Mesodermal cell (in vitro differentiated cells): ENCODE measurements at regions not wholly inside any gene's neighbourhood (a gene's known extent, or its start where the extent isn't known, plus 50 kb on each side); places are given as distances from the start of the nearest gene placed in this dataset.
A peak's percentile ranks its signal among the peaks of the same experiment; 100 is the strongest.

ENCODE experiments used
- H3K27ac ChIP-seq: 2 replicates; pipeline ENCODE4 v1.7.0; 2013; ENCODE audit warnings: mild to moderate bottlenecking, low read depth, low read length, moderate library complexity; ENCODE audit not compliant: severe bottlenecking
- H3K36me3 ChIP-seq: 2 replicates; pipeline ENCODE4 v1.7.1; 2013; ENCODE audit warnings: mild to moderate bottlenecking, low read length, moderate library complexity; ENCODE audit not compliant: control insufficient read depth, insufficient read depth
- H3K4me1 ChIP-seq: one replicate; pipeline ENCODE4 v1.7.1; 2013; ENCODE audit warnings: mild to moderate bottlenecking, low read length; ENCODE audit not compliant: insufficient read depth, control insufficient read depth, poor library complexity, severe bottlenecking
- H3K4me3 ChIP-seq: 2 replicates; pipeline ENCODE4 v1.7.0; 2013; ENCODE audit warnings: low read length, control low read depth, mild to moderate bottlenecking; ENCODE audit not compliant: insufficient read depth, poor library complexity, severe bottlenecking; ENCODE audit errors: extremely low read depth
- H3K9me3 ChIP-seq: 2 replicates; pipeline ENCODE4 v1.7.1; 2013; ENCODE audit warnings: mild to moderate bottlenecking, low read length, moderate library complexity; ENCODE audit not compliant: control insufficient read depth
- WGBS, 2 experiments: methylation state at CpG; one replicate each; pipeline ENCODE4 v1.1.5; 2013; ENCODE audit warnings: missing lambda C conversion rate in 2 of 2; ENCODE audit not compliant: insufficient coverage in 2 of 2; 5-methylcytosine and 5-hydroxymethylcytosine counted together

GRCh38 chr2:121993682-121994081 lies 238.2 kb downstream of the TSN start:
- WGBS, 2 experiments, result 88 to 95% methylated on average over 3 to 4 of the region's 5 CpGs

DNA sequence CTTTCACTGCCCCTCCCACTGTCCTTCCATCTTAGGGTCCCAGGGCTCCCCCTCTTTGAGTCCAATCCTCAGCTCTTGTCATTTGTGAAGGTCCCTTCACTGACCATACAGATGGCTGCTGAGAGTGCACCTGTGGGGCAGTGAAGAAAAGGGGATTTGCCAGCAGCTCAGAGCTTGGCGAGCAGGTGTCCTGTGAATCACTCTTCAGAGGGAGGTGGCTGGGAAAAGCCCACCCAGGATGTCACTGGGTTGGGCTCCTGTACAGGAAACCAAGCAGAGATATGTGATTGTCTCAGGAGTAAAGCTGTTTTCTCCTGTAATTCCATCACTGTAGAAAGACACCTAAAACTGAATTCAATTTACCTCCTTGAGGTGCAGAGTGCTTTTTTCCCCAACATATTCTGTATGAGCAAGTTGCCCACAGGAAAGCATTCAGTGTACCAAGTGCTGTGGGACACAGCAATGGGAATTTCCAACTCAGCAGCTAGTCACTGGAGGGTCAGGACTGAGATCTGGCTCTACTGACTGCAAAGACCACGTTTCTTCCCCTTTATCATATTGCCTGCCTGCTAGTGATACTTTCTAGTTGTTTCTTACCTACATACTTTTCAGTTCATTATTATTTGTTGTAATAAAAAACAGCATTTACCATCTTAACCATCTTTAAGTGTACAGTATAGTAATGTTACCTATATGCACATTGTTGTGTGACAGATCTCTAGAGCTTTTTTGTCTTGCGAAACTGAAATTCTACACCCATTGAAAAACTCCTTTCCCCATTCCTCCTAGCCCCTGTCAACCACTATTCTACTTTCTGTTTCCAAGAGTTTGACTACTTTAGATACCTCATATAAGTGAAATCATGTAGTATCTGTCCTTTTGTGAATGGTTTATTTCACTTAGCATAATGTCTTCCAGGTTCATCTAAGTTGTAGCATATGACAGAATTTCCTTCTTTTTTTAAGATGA lies 239.1 kb downstream of the TSN start:
- H3K27ac ChIP-seq, result no peak overlapping the region
- H3K4me1 ChIP-seq, result peaks cover 3% of the 10 kb centered on the region
- no peaks in the 10 kb centered on the region for H3K9me3 ChIP-seq
- 100% methylated on average over 1 of the region's 3 CpGs; no CpG with 5 or more reads in 1 of the 2 experiments for WGBS, 2 experiments
- H3K36me3 ChIP-seq, result no peaks in the 10 kb centered on the region
- no peak overlapping the region for H3K4me3 ChIP-seq

More at GRCh38 chr2:121993682-121994081, 238.2 kb downstream of the TSN start:
- Histone ChIP-seq H3K27ac (no peak overlapping the region), H3K4me1 (no peaks in the 10 kb centered on the region), H3K36me3 (no peaks in the 10 kb centered on the region), H3K4me3 (no peak overlapping the region), H3K9me3 (peaks cover 3% of the 10 kb centered on the region)

- WGBS, 2 experiments, result 98 to 100% methylated on average over 1 to 4 of the region's 4 CpGs
- H3K4me3 ChIP-seq, result no peak overlapping the region
- H3K9me3 ChIP-seq, result no peaks in the 10 kb centered on the region
- no peaks in the 10 kb centered on the region for H3K36me3 ChIP-seq
- H3K27ac ChIP-seq, result no peak overlapping the region
- H3K4me1 ChIP-seq, result peaks cover 4% of the 10 kb centered on the region
These were observed 243.3 kb downstream of the TSN start for GRCh38 chr2:121998751-121999150.

GRCh38 chr2:121999264-121999663 lies 243.8 kb downstream of the TSN start:
- WGBS, 2 experiments, result 84 to 91% methylated on average over 5 to 6 of the region's 6 CpGs
- Histone ChIP-seq H3K9me3 (no peaks in the 10 kb centered on the region), H3K4me3 (no peak overlapping the region), H3K36me3 (no peaks in the 10 kb centered on the region), H3K27ac (no peak overlapping the region), H3K4me1 (peaks cover 4% of the 10 kb centered on the region)

- H3K36me3 ChIP-seq, result no peaks in the 10 kb centered on the region
- H3K4me3 ChIP-seq, result no peak overlapping the region
- 92 to 94% methylated on average over 20 to 21 of the region's 21 CpGs for WGBS, 2 experiments
- no peaks in the 10 kb centered on the region for H3K9me3 ChIP-seq
- peaks cover 4% of the 10 kb centered on the region for H3K4me1 ChIP-seq
- H3K27ac ChIP-seq, result no peak overlapping the region
These were observed 245.3 kb downstream of the TSN start for GRCh38 chr2:122000556-122001340.

DNA sequence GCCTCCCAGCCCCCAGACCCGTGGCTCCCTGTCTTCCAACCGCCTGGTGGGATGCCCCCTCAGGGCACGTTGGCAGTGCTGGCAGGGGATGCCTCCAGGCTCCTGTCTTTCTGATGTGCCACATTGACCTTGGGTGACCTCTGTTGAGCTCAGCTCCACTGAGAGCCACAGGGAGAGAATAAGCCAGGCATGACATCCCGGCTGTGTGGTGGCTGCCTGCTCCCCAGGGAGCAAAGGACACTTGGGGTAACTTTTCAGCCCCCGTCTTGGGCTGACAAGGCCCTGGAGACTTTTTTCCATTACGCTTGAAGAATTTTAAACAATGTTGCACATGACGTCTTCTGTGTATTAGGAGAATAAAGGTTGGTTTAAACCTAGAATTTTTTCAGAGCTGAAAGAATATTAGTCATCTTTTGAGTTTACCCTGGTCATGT lies 246.0 kb downstream of the TSN start:
- Histone ChIP-seq H3K36me3 (no peaks in the 10 kb centered on the region), H3K4me1 (peaks cover 4% of the 10 kb centered on the region), H3K9me3 (no peaks in the 10 kb centered on the region), H3K27ac (no peak overlapping the region), H3K4me3 (no peak overlapping the region)
- 74 to 76% methylated on average over 6 to 7 of the region's 7 CpGs for WGBS, 2 experiments

GRCh38 chr2:122003196-122003940 lies 247.9 kb downstream of the TSN start:
- peaks cover 17% of the 10 kb centered on the region for H3K4me1 ChIP-seq

DNA sequence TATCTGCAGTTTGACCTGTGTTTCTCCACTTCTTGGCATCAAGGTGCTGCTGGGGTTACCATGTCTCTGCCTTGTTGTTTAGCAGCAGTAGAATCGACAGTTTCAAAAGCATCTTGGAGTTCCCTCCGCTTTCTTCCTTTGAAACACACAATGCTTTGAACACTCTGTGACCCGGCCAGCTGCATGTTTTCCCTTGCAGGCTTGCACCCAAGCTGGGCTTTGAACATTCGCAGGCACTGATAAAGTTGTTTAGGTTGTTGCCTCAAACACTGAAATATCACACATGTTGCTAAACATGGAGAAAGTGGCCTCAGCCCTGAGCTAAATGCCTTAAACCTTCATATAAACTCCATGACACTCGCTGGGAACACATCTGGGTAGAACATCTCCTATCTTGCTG lies 251.7 kb downstream of the TSN start:
- peak overlapping the region; percentile 36 for H3K27ac ChIP-seq
- H3K36me3 ChIP-seq, result no peaks in the 10 kb centered on the region
- 83% methylated on average over 3 of the region's 5 CpGs for WGBS, 2 experiments
- no peak overlapping the region for H3K4me3 ChIP-seq
- no peaks in the 10 kb centered on the region for H3K9me3 ChIP-seq
- peaks cover 25% of the 10 kb centered on the region for H3K4me1 ChIP-seq

More at GRCh38 chr2:122003196-122003940, 247.9 kb downstream of the TSN start:
- WGBS, 2 experiments, result 96% methylated on average over 7 to 10 of the region's 11 CpGs
- H3K36me3 ChIP-seq, result no peaks in the 10 kb centered on the region
- H3K9me3 ChIP-seq, result no peaks in the 10 kb centered on the region
- no peak overlapping the region for H3K4me3 ChIP-seq
- H3K27ac ChIP-seq, result no peak overlapping the region

- Histone ChIP-seq H3K4me1 (peaks cover 25% of the 10 kb centered on the region), H3K4me3 (no peak overlapping the region), H3K9me3 (no peaks in the 10 kb centered on the region), H3K27ac (peak overlapping the region; percentile 59), H3K36me3 (no peaks in the 10 kb centered on the region)
- 22 to 55% methylated on average over 3 to 5 of the region's 5 CpGs for WGBS, 2 experiments
These were observed 252.1 kb downstream of the TSN start for GRCh38 chr2:122007577-122007976.

DNA sequence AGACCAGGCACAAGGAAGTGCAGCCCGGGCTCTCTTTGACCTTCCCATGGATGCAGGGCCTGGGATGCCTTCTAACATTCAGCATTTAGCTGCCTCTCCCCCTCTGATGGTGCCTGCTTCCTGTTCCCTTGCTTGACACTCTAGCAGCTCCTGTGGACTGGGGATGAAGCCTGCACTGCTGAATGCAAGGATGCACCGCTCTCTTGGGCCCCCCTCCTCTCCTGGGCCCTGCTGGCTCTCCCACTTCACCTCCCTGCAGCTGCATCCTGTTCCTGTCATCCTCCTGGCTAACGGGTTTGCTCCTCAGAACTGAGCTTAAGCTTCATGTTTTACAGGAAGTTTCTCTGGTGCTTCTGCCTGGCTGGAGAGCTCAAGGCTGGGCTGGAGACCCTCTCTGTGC lies 254.1 kb downstream of the TSN start:
- H3K36me3 ChIP-seq, result no peaks in the 10 kb centered on the region
- peaks cover 25% of the 10 kb centered on the region for H3K4me1 ChIP-seq
- no peaks in the 10 kb centered on the region for H3K9me3 ChIP-seq
- H3K4me3 ChIP-seq, result no peak overlapping the region
- 65 to 70% methylated on average over 3 of the region's 3 CpGs for WGBS, 2 experiments
- H3K27ac ChIP-seq, result no peak overlapping the region
